Hepatocyte (in vitro differentiated cells): ENCODE measurements at regions not wholly inside any gene's neighbourhood (a gene's known extent, or its start where the extent isn't known, plus 50 kb on each side); places are given as distances from the start of the nearest gene placed in this dataset.

ENCODE experiments used
- DNase-seq: peaks from one replicate; pipeline ENCODE4 v3.0.0-alpha.2; 2016; ENCODE audit warnings: low spot score
- H2AFZ ChIP-seq: fragments of 200-600 bp; sonication (generic); 2 replicates; pipeline ENCODE4 v1.6.0; 2016; ENCODE audit warnings: antibody characterized with exemption, mild to moderate bottlenecking
- H3K27ac ChIP-seq: fragments of 200-600 bp; sonication (generic); 2 replicates; pipeline ENCODE4 v1.5.1; 2016; ENCODE audit warnings: mild to moderate bottlenecking
- H3K27me3 ChIP-seq: fragments of 200-600 bp; sonication (generic); 2 replicates; pipeline ENCODE4 v1.6.1; 2016
- H3K36me3 ChIP-seq: fragments of 200-600 bp; sonication (generic); replicated peaks from 2 replicates; pipeline ENCODE4 v1.5.1; 2016; ENCODE audit warnings: low read depth; ENCODE audit not compliant: insufficient read depth
- H3K4me1 ChIP-seq: fragments of 200-600 bp; sonication (generic); 2 replicates; pipeline ENCODE4 v1.5.1; 2016; ENCODE audit warnings: mild to moderate bottlenecking, moderate library complexity; ENCODE audit not compliant: insufficient read depth
- H3K4me2 ChIP-seq: fragments of 200-600 bp; sonication (generic); 2 replicates; pipeline ENCODE4 v1.6.0; 2016
- H3K4me3 ChIP-seq: fragments of 200-600 bp; sonication (generic); 2 replicates; pipeline ENCODE4 v1.5.1; 2016; ENCODE audit warnings: mild to moderate bottlenecking
- H3K79me2 ChIP-seq: fragments of 200-600 bp; sonication (generic); 2 replicates; pipeline ENCODE4 v1.6.0; 2017; ENCODE audit warnings: mild to moderate bottlenecking
- H3K9me2 ChIP-seq: fragments of 200-600 bp; sonication (generic); replicated peaks from 2 replicates; pipeline ENCODE4 v1.6.0; 2017; ENCODE audit warnings: mild to moderate bottlenecking; ENCODE audit not compliant: insufficient read depth
- H3K9me3 ChIP-seq: fragments of 200-600 bp; sonication (generic); 2 replicates; pipeline ENCODE4 v1.5.1; 2016; ENCODE audit warnings: low read depth, mild to moderate bottlenecking
- H4K20me1 ChIP-seq: fragments of 200-600 bp; sonication (generic); 2 replicates; pipeline ENCODE4 v1.6.0; 2016; ENCODE audit warnings: mild to moderate bottlenecking; ENCODE audit not compliant: insufficient read depth, poor library complexity, severe bottlenecking
- CTCF ChIP-seq: fragments of 200-600 bp; sonication (generic); IDR thresholded peaks from 2 replicates; pipeline ENCODE4 v1.5.1; 2016; ENCODE audit warnings: antibody characterized with exemption, mild to moderate bottlenecking; ENCODE audit not compliant: poor library complexity
- EZH2 ChIP-seq: fragments of 200-600 bp; sonication (generic); IDR thresholded peaks from 2 replicates; pipeline ENCODE4 v1.6.1; 2016; ENCODE audit warnings: antibody characterized with exemption, mild to moderate bottlenecking, borderline replicate concordance
- EZH2phosphoT487 ChIP-seq: fragments of 200-600 bp; sonication (generic); IDR thresholded peaks from one replicate; pipeline ENCODE4 v1.6.1; 2018; ENCODE audit warnings: antibody characterized with exemption, mild to moderate bottlenecking, low read depth, moderate library complexity; ENCODE audit not compliant: unreplicated experiment, severe bottlenecking
- WGBS: methylation state at CpG from one replicate; pipeline ENCODE4 v1.1.6; 2016; ENCODE audit warnings: low lambda C conversion rate; ENCODE audit errors: missing lambda C conversion rate; 5-methylcytosine and 5-hydroxymethylcytosine counted together

- TF ChIP-seq CTCF (no peak), EZH2phosphoT487 (no peak), EZH2 (no peak)
- no peak for DNase-seq
- 98% methylated on average over 2 of the region's 2 CpGs for WGBS
- peaks cover 3% of the 10 kb centered on the region for H3K4me1 ChIP-seq
- no peaks in the 10 kb centered on the region for H3K27me3 ChIP-seq
- H3K79me2 ChIP-seq = no peaks in the 10 kb centered on the region
- H3K4me3 ChIP-seq = no peak overlapping the region
- H3K36me3 ChIP-seq = no peaks in the 10 kb centered on the region
- H4K20me1 ChIP-seq = no peaks in the 10 kb centered on the region
- H3K27ac ChIP-seq = no peak overlapping the region
- H3K9me2 ChIP-seq = no peaks in the 10 kb centered on the region
- no peak overlapping the region for H2AFZ ChIP-seq
- no peak overlapping the region for H3K4me2 ChIP-seq
- no peaks in the 10 kb centered on the region for H3K9me3 ChIP-seq
Measured at GRCh38 chr4:156527237-156527993, 444.2 kb downstream of the PDGFC start.

- Histone ChIP-seq H3K27me3 (no peaks in the 10 kb centered on the region), H3K9me3 (no peaks in the 10 kb centered on the region), H2AFZ (no peak overlapping the region), H3K79me2 (no peaks in the 10 kb centered on the region), H4K20me1 (no peaks in the 10 kb centered on the region), H3K9me2 (no peaks in the 10 kb centered on the region), H3K4me2 (no peak overlapping the region), H3K36me3 (no peaks in the 10 kb centered on the region), H3K27ac (no peak overlapping the region), H3K4me3 (no peak overlapping the region), H3K4me1 (peaks cover 3% of the 10 kb centered on the region)
- 58% methylated on average over 1 of the region's 1 CpG for WGBS
- TF ChIP-seq CTCF = no peak
- no peak for TF ChIP-seq EZH2
- no peak for TF ChIP-seq EZH2phosphoT487
- no peak for DNase-seq
Measured at GRCh38 chr4:156523991-156524390, 447.6 kb downstream of the PDGFC start.

- Histone ChIP-seq H3K27ac (no peak overlapping the region), H3K27me3 (no peaks in the 10 kb centered on the region), H3K4me2 (no peak overlapping the region), H3K9me2 (no peaks in the 10 kb centered on the region), H2AFZ (no peak overlapping the region), H3K36me3 (no peaks in the 10 kb centered on the region), H3K9me3 (no peaks in the 10 kb centered on the region), H3K4me3 (no peak overlapping the region), H4K20me1 (no peaks in the 10 kb centered on the region), H3K79me2 (no peaks in the 10 kb centered on the region), H3K4me1 (peaks cover 3% of the 10 kb centered on the region)
- no peak for DNase-seq
- TF ChIP-seq EZH2 = no peak
- TF ChIP-seq CTCF = no peak
- no peak for TF ChIP-seq EZH2phosphoT487
- 91% methylated on average over 3 of the region's 3 CpGs for WGBS
Measured at GRCh38 chr4:156523492-156523891, 448.1 kb downstream of the PDGFC start.
